Tibial nerve (tissue), 4 donors: ENCODE measurements at regions not wholly inside any gene's neighbourhood (a gene's known extent, or its start where the extent isn't known, plus 50 kb on each side); places are given as distances from the start of the nearest gene placed in this dataset.

Source experiments
- CTCF ChIP-seq, 5 experiments: fragments of 200-600 bp in 3 of 5; fragments of 450-650 bp in 2 of 5; sonication (generic) in 3 of 5; IDR thresholded peaks; one replicate each; pipeline ENCODE4 v1.5.1; 2016 to 2019; ENCODE audit warnings: antibody characterized with exemption in 5 of 5, mild to moderate bottlenecking in 3 of 5, moderate library complexity in 2 of 5
- EP300 ChIP-seq, 2 donors: sonication (generic); formaldehyde crosslinking; IDR thresholded peaks; one replicate each; pipeline ENCODE4 v1.6.1; 2017; ENCODE audit warnings: antibody characterized with exemption in 2 of 2, mild to moderate bottlenecking in 1 of 2
- POLR2A ChIP-seq, 2 donors: fragments of 450-650 bp; IDR thresholded peaks; one replicate each; pipeline ENCODE4 v1.6.1; 2017; ENCODE audit warnings: antibody characterized with exemption in 2 of 2, mild to moderate bottlenecking in 2 of 2, moderate library complexity in 2 of 2

GRCh38 chr2:217417536-217417935 lies 557.7 kb upstream of the TNP1 start:
- TF ChIP-seq POLR2A (IDR thresholded peaks at IDR 0.05) (no peak), CTCF (IDR thresholded peaks at IDR 0.05) (no peak), EP300 (IDR thresholded peaks at IDR 0.05) (no peak)
